GM12892 (cell line): ENCODE measurements at regions not wholly inside any gene's neighbourhood (a gene's known extent, or its start where the extent isn't known, plus 50 kb on each side); places are given as distances from the start of the nearest gene placed in this dataset.

Experiments
- POLR2A ChIP-seq: IDR thresholded peaks from 2 replicates; pipeline ENCODE4 v1.6.1; 2011; ENCODE audit warnings: low read depth, low read length, control low read depth
- POLR2AphosphoS5 ChIP-seq: IDR thresholded peaks from 2 replicates; pipeline ENCODE4 v1.6.1; 2011; ENCODE audit warnings: low read depth, low read length, control low read depth
- TAF1 ChIP-seq: IDR thresholded peaks from 2 replicates; pipeline ENCODE4 v1.6.1; 2011; ENCODE audit warnings: low read depth, mild to moderate bottlenecking, control low read depth, low read length, borderline replicate concordance

DNA sequence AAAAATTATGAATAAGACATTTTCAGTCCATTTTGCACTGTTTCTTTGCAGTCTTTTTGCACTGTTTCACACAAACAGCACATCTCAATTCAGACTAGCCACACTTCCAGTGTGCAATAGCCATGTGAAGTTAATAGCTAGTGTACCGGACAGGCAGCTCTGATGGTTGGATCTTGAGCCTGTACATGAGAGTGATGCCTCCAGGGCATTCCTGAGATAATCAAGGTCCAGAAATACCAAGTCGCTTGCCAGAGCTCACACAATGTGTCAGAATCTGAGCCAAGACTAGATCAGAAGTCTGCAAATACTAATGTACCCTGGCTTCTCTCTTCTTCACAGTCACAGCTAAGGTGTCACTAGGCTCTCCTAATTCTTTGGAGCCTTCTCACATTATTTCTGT lies 180.2 kb downstream of the OSR1 start:
- TF ChIP-seq POLR2A (no peak), POLR2AphosphoS5 (no peak), TAF1 (no peak)
